Right lobe of liver (tissue), 6 donors: ENCODE measurements at regions not wholly inside any gene's neighbourhood (a gene's known extent, or its start where the extent isn't known, plus 50 kb on each side); places are given as distances from the start of the nearest gene placed in this dataset.

Experiments used
- ATAC-seq, 4 donors: fragments of 200-7000 bp; cut with Tn5 transposase; one replicate each; pipeline ENCODE4 v1.9.1; 2020; ENCODE audit warnings: mild to moderate bottlenecking in 4 of 4, moderate library complexity in 4 of 4
- DNase-seq, 3 donors: peaks; one replicate each; pipeline ENCODE4 v3.0.0-alpha.2; 2020
- H3K27ac ChIP-seq, 3 donors: fragments of 200-600 bp; one replicate each; pipeline ENCODE4 v1.8.0; 2022
- H3K27me3 ChIP-seq, 2 donors: fragments of 200-600 bp; one replicate each; pipeline ENCODE4 v1.8.0; 2022
- H3K36me3 ChIP-seq, 4 donors: fragments of 200-600 bp; sonication (generic) in 1 of 4; one replicate each; pipeline versions ENCODE4 v1.5.1 to v1.8.0; 2017 to 2022; ENCODE audit warnings: control low read depth in 1 of 4
- H3K4me1 ChIP-seq, 4 donors: fragments of 200-600 bp; sonication (generic) in 1 of 4; one replicate each; pipeline versions ENCODE4 v1.5.1 to v1.8.0; 2017 to 2022; ENCODE audit warnings: control low read depth in 1 of 4
- H3K4me3 ChIP-seq, 3 donors: fragments of 200-600 bp; one replicate each; pipeline ENCODE4 v1.8.0; 2022
- H3K9me3 ChIP-seq, 4 donors: fragments of 200-600 bp; sonication (generic) in 1 of 4; one replicate each; pipeline versions ENCODE4 v1.5.1 to v1.8.0; 2017 to 2022; ENCODE audit warnings: control low read depth in 1 of 4
- CTCF ChIP-seq, 4 donors: fragments of 200-600 bp in 3 of 4; fragments of 450-650 bp in 1 of 4; IDR thresholded peaks; one replicate each; pipeline versions ENCODE4 v1.5.1 to v1.8.0; 2016 to 2022; ENCODE audit warnings: antibody characterized with exemption in 4 of 4, mild to moderate bottlenecking in 2 of 4
- POLR2A ChIP-seq: fragments of 450-650 bp; IDR thresholded peaks from one replicate; pipeline ENCODE4 v1.6.1; 2017; ENCODE audit warnings: antibody characterized with exemption, mild to moderate bottlenecking
- WGBS: methylation state at CpG from one replicate; pipeline ENCODE4 v1.1.6; 2018; ENCODE audit warnings: low coverage, low lambda C conversion rate; ENCODE audit not compliant: insufficient coverage; ENCODE audit errors: missing lambda C conversion rate; 5-methylcytosine and 5-hydroxymethylcytosine counted together
- intact Hi-C, 2 donors: fragments of 100-400 bp; cut with DNase I; formaldehyde crosslinking; loops; one replicate each; pipeline versions ENCODE4 v1.11.2 to v1.14.1; 2022
- donor health status: DM: no; HTN: yes; CAD: no.
- donor health status: DM: no; HTN: no; CAD: no.
- donor health status: DM: no; HTN: no; CAD: no.
- donor health status: DM: no; HTN: yes; CAD: no.
- donor health status: DM: no; HTN: yes; CAD: no.

- H3K4me1 ChIP-seq, result no peaks in the 10 kb centered on the region
- ATAC-seq, result no peak
- H3K4me3 ChIP-seq, result no peak overlapping the region
- DNase-seq, result no peak
- H3K36me3 ChIP-seq, result no peaks in the 10 kb centered on the region
- no peaks in the 10 kb centered on the region for H3K27me3 ChIP-seq
- intact Hi-C loops, result no loop called here
- TF ChIP-seq POLR2A, result no peak
- TF ChIP-seq CTCF (IDR thresholded peaks at IDR 0.05), result no peak
- H3K9me3 ChIP-seq, result no peaks in the 10 kb centered on the region
- no peak overlapping the region for H3K27ac ChIP-seq
- WGBS, result 20% methylated on average over 1 of the region's 3 CpGs
These were observed 322.3 kb upstream of the CDH6 start for GRCh38 chr5:30871196-30871595.

GRCh38 chr5:30867711-30868110, 325.8 kb upstream of the CDH6 start:
- H3K27ac ChIP-seq, result no peak overlapping the region
- H3K4me3 ChIP-seq, result no peak overlapping the region
- DNase-seq (no peak), ATAC-seq (no peak)
- H3K36me3 ChIP-seq, result no peaks in the 10 kb centered on the region
- no peaks in the 10 kb centered on the region for H3K4me1 ChIP-seq
- no peaks in the 10 kb centered on the region for H3K27me3 ChIP-seq
- intact Hi-C loops, result no loop called here
- TF ChIP-seq CTCF (IDR thresholded peaks at IDR 0.05) (no peak), POLR2A (no peak)
- H3K9me3 ChIP-seq, result no peaks in the 10 kb centered on the region

GRCh38 chr5:30866142-30866541, 327.3 kb upstream of the CDH6 start:
- Histone ChIP-seq H3K27ac (no peak overlapping the region), H3K4me1 (no peaks in the 10 kb centered on the region), H3K9me3 (no peaks in the 10 kb centered on the region), H3K4me3 (no peak overlapping the region), H3K36me3 (no peaks in the 10 kb centered on the region), H3K27me3 (no peaks in the 10 kb centered on the region)
- ATAC-seq (no peak), DNase-seq (no peak)
- intact Hi-C loops, result no loop called here
- WGBS, result 67% methylated on average over 8 of the region's 8 CpGs
- no peak for TF ChIP-seq CTCF (IDR thresholded peaks at IDR 0.05)
- no peak for TF ChIP-seq POLR2A

GRCh38 chr5:30856242-30856641, 337.2 kb upstream of the CDH6 start:
- TF ChIP-seq POLR2A (no peak), CTCF (IDR thresholded peaks at IDR 0.05) (no peak)
- no peaks in the 10 kb centered on the region for H3K36me3 ChIP-seq
- ATAC-seq, result no peak
- no peak overlapping the region for H3K27ac ChIP-seq
- H3K4me3 ChIP-seq, result no peak overlapping the region
- intact Hi-C loops, result no loop called here
- H3K9me3 ChIP-seq, result no peaks in the 10 kb centered on the region
- no peak for DNase-seq
- no peaks in the 10 kb centered on the region for H3K4me1 ChIP-seq
- 72% methylated on average over 3 of the region's 3 CpGs for WGBS
- no peaks in the 10 kb centered on the region for H3K27me3 ChIP-seq

- H3K36me3 ChIP-seq, result no peaks in the 10 kb centered on the region
- no peaks in the 10 kb centered on the region for H3K4me1 ChIP-seq
- H3K27me3 ChIP-seq, result no peaks in the 10 kb centered on the region
- ATAC-seq (no peak), DNase-seq (no peak)
- intact Hi-C loops, result no loop called here
- H3K9me3 ChIP-seq, result no peaks in the 10 kb centered on the region
- H3K4me3 ChIP-seq, result no peak overlapping the region
- H3K27ac ChIP-seq, result no peak overlapping the region
- no peak for TF ChIP-seq CTCF (IDR thresholded peaks at IDR 0.05)
- TF ChIP-seq POLR2A, result no peak
These were observed 340.3 kb upstream of the CDH6 start for GRCh38 chr5:30853158-30853557.
